OCI-LY3 (cell line): ENCODE measurements at regions not wholly inside any gene's neighbourhood (a gene's known extent, or its start where the extent isn't known, plus 50 kb on each side); places are given as distances from the start of the nearest gene placed in this dataset.

Experiments
- EZH2phosphoT487 ChIP-seq: fragments of 200-600 bp; shearing (Covaris generic); IDR thresholded peaks from 2 replicates; pipeline ENCODE4 v1.6.1; 2018; ENCODE audit warnings: antibody characterized with exemption, mixed run types, low read depth
- TF ChIP-seq, protein P1 (sequence below): fragments of 200-600, 300-600 bp; sonication (generic); IDR thresholded peaks from 2 replicates; pipeline ENCODE4 v1.5.1; 2014; ENCODE audit warnings: antibody characterized with exemption, low read length, low read depth

DNA sequence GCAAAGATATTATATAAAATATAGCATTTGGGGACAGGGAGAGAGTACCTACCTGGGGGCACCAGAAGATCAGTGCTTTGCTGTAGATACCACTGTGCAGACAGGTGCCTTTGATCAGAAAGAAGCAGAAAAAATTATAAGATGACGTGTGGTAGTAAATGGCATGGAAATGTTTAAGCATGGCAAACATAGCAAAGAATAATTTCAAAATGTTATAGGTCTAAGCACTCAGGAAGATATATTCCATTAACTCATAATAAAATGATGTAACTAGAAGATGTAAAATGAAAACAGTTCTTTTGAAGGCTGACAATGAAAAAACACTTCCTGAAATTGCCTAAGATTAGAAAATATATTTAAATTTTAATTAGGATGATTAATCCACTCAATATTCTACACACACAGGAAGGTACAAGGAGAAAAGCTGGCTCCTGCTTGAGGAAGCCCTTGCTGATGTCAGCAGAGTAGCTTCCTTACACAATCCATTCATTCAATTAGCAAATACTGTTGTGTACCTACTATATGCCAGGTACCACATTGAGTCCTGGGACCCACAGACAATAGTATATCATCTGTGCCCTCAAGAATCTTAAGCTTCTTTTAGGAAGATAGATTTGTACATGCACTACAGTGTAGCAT, 290.2 kb upstream of the CNR1 start:
- TF ChIP-seq, protein P1, sequence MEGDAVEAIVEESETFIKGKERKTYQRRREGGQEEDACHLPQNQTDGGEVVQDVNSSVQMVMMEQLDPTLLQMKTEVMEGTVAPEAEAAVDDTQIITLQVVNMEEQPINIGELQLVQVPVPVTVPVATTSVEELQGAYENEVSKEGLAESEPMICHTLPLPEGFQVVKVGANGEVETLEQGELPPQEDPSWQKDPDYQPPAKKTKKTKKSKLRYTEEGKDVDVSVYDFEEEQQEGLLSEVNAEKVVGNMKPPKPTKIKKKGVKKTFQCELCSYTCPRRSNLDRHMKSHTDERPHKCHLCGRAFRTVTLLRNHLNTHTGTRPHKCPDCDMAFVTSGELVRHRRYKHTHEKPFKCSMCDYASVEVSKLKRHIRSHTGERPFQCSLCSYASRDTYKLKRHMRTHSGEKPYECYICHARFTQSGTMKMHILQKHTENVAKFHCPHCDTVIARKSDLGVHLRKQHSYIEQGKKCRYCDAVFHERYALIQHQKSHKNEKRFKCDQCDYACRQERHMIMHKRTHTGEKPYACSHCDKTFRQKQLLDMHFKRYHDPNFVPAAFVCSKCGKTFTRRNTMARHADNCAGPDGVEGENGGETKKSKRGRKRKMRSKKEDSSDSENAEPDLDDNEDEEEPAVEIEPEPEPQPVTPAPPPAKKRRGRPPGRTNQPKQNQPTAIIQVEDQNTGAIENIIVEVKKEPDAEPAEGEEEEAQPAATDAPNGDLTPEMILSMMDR: no peak
- TF ChIP-seq EZH2phosphoT487: no peak
